Uterus (tissue), 3 donors: ENCODE measurements at regions not wholly inside any gene's neighbourhood (a gene's known extent, or its start where the extent isn't known, plus 50 kb on each side); places are given as distances from the start of the nearest gene placed in this dataset.

Source experiments
- DNase-seq, 2 donors: peaks; one replicate each; pipeline ENCODE4 v3.0.0-alpha.2; 2019 to 2020
- H3K27ac ChIP-seq, 2 donors: fragments of 200-600 bp; sonication (generic); 1 replicate in 1 of 2; 2 replicates in 1 of 2; pipeline ENCODE4 v1.5.1; 2016 to 2018
- H3K27me3 ChIP-seq, 2 donors: fragments of 200-600 bp; sonication (generic); one replicate each; pipeline ENCODE4 v1.5.1; 2018 to 2019; ENCODE audit warnings: control low read depth in 1 of 2
- H3K36me3 ChIP-seq, 2 donors: fragments of 200-600 bp; sonication (generic); one replicate each; pipeline ENCODE4 v1.5.1; 2019; ENCODE audit warnings: control low read depth in 1 of 2
- H3K4me1 ChIP-seq, 2 donors: fragments of 200-600 bp; sonication (generic); one replicate each; pipeline ENCODE4 v1.5.1; 2018 to 2019; ENCODE audit warnings: control low read depth in 1 of 2
- H3K4me3 ChIP-seq, 2 donors: fragments of 200-600 bp; sonication (generic); 1 replicate in 1 of 2; 2 replicates in 1 of 2; pipeline ENCODE4 v1.5.1; 2018 to 2019; ENCODE audit warnings: mild to moderate bottlenecking in 1 of 2
- H3K9me3 ChIP-seq, 2 donors: fragments of 200-600 bp; sonication (generic); one replicate each; pipeline ENCODE4 v1.5.1; 2019; ENCODE audit warnings: control low read depth in 1 of 2
- CTCF ChIP-seq, 4 experiments: fragments of 200-600 bp in 2 of 4; fragments of 450-650 bp in 2 of 4; sonication (generic) in 2 of 4; IDR thresholded peaks; one replicate each; pipeline ENCODE4 v1.5.1; 2016 to 2019; ENCODE audit warnings: antibody characterized with exemption in 4 of 4, mild to moderate bottlenecking in 2 of 4, moderate library complexity in 1 of 4
- POLR2A ChIP-seq, 2 donors: fragments of 450-650 bp; IDR thresholded peaks; one replicate each; pipeline ENCODE4 v1.6.1; 2016; ENCODE audit warnings: antibody characterized with exemption in 2 of 2, mild to moderate bottlenecking in 1 of 2, moderate library complexity in 1 of 2
- intact Hi-C: fragments of 100-400 bp; cut with DNase I; formaldehyde crosslinking; loops from one replicate; pipeline ENCODE4 v1.15.1; 2023; ENCODE audit warnings: low total_unique reads
- donor health status: DM: yes; HTN: yes; CAD: no.

GRCh38 chr2:84273406-84273805 lies 185.7 kb downstream of the SUCLG1 start:
- H3K4me3 ChIP-seq: no peak overlapping the region
- intact Hi-C loops: no loop called here
- H3K27ac ChIP-seq: no peak overlapping the region
- H3K9me3 ChIP-seq: no peaks in the 10 kb centered on the region
- no peaks in the 10 kb centered on the region for H3K4me1 ChIP-seq
- H3K27me3 ChIP-seq: no peaks in the 10 kb centered on the region
- TF ChIP-seq CTCF (IDR thresholded peaks at IDR 0.05) (no peak), POLR2A (IDR thresholded peaks at IDR 0.05) (no peak)
- no peak for DNase-seq
- H3K36me3 ChIP-seq: no peaks in the 10 kb centered on the region

- Histone ChIP-seq H3K4me3 (no peak overlapping the region), H3K36me3 (no peaks in the 10 kb centered on the region), H3K9me3 (no peaks in the 10 kb centered on the region), H3K27me3 (no peaks in the 10 kb centered on the region), H3K4me1 (no peaks in the 10 kb centered on the region), H3K27ac (no peak overlapping the region)
- TF ChIP-seq POLR2A (IDR thresholded peaks at IDR 0.05) (no peak), CTCF (IDR thresholded peaks at IDR 0.05) (no peak)
- DNase-seq: no peak
- intact Hi-C loops: no loop called here
Measured at GRCh38 chr2:84271977-84272376, 187.1 kb downstream of the SUCLG1 start.

- no peaks in the 10 kb centered on the region for H3K9me3 ChIP-seq
- intact Hi-C loops: no loop called here
- TF ChIP-seq CTCF (IDR thresholded peaks at IDR 0.05) (no peak), POLR2A (IDR thresholded peaks at IDR 0.05) (no peak)
- H3K27me3 ChIP-seq: no peaks in the 10 kb centered on the region
- no peak overlapping the region for H3K4me3 ChIP-seq
- no peak for DNase-seq
- no peaks in the 10 kb centered on the region for H3K36me3 ChIP-seq
- no peak overlapping the region for H3K27ac ChIP-seq
- H3K4me1 ChIP-seq: no peaks in the 10 kb centered on the region
Measured at GRCh38 chr2:84257831-84258230, 201.2 kb downstream of the SUCLG1 start.

- Histone ChIP-seq H3K27ac (no peak overlapping the region), H3K4me3 (no peak overlapping the region), H3K27me3 (no peaks in the 10 kb centered on the region), H3K36me3 (no peaks in the 10 kb centered on the region), H3K4me1 (no peaks in the 10 kb centered on the region), H3K9me3 (no peaks in the 10 kb centered on the region)
- TF ChIP-seq POLR2A (IDR thresholded peaks at IDR 0.05) (no peak), CTCF (IDR thresholded peaks at IDR 0.05) (no peak)
- DNase-seq: no peak
- intact Hi-C loops: no loop called here
Measured at GRCh38 chr2:84251651-84252302, 207.3 kb downstream of the SUCLG1 start.

- intact Hi-C loops: no loop called here
- Histone ChIP-seq H3K4me3 (no peak overlapping the region), H3K36me3 (no peaks in the 10 kb centered on the region), H3K27ac (no peak overlapping the region), H3K9me3 (no peaks in the 10 kb centered on the region), H3K27me3 (no peaks in the 10 kb centered on the region), H3K4me1 (no peaks in the 10 kb centered on the region)
- TF ChIP-seq POLR2A (IDR thresholded peaks at IDR 0.05): no peak
- no peak for TF ChIP-seq CTCF (IDR thresholded peaks at IDR 0.05)
- no peak for DNase-seq
Measured at GRCh38 chr2:84249140-84249539, 209.9 kb downstream of the SUCLG1 start.
